ENCODE measurements at regions not wholly inside any gene's neighbourhood (a gene's known extent, or its start where the extent isn't known, plus 50 kb on each side); places are given as distances from the start of the nearest gene placed in this dataset.
"Not testable (repeated sequence)": the region's sequence is repeated elsewhere in the genome, so short reads cannot be mapped to it uniquely, and the experiment has no call there.

- no peak for DNase-seq
Observed at GRCh38 chr11:19628018-19628417, 84.6 kb upstream of the NAV2 start.

GRCh38 chr11:19627566-19627965, 85.1 kb upstream of the NAV2 start:
- DNase-seq: no peak
- intact Hi-C loops (cut with DNase I): no loop called here

More at GRCh38 chr11:19628018-19628417, 84.6 kb upstream of the NAV2 start:
- intact Hi-C loops (cut with DNase I): no loop called here

GRCh38 chr11:19625438-19625837, 87.2 kb upstream of the NAV2 start:
- intact Hi-C loops (cut with DNase I): no loop called here
- DNase-seq: no peak

- intact Hi-C loops (cut with DNase I): no loop called here
- DNase-seq: no peak
Observed at GRCh38 chr11:19617696-19618523, 94.7 kb upstream of the NAV2 start.

GRCh38 chr11:19615341-19616183, 97.1 kb upstream of the NAV2 start:
- DNase-seq: no peak
- intact Hi-C loops (cut with DNase I): no loop called here

- DNase-seq: peak in 1 of 10 donors; percentile 34
- intact Hi-C loops (cut with DNase I): no loop called here
Observed at GRCh38 chr11:19614370-19614940, 98.2 kb upstream of the NAV2 start.

- DNase-seq; intact Hi-C loops (cut with DNase I): not testable (repeated sequence)
Observed at GRCh38 chr11:19612025-19612424, 100.6 kb upstream of the NAV2 start.

GRCh38 chr11:19607656-19608360, 104.8 kb upstream of the NAV2 start:
- DNase-seq: no peak
- intact Hi-C loops (cut with DNase I): no loop called here

- DNase-seq: no peak
- intact Hi-C loops (cut with DNase I): no loop called here
Observed at GRCh38 chr11:19606856-19607655, 105.6 kb upstream of the NAV2 start.

GRCh38 chr11:19605520-19606371, 106.9 kb upstream of the NAV2 start:
- no peak for DNase-seq
- intact Hi-C loops (cut with DNase I): no loop called here

GRCh38 chr11:19604679-19605375, 107.8 kb upstream of the NAV2 start:
- intact Hi-C loops (cut with DNase I): no loop called here
- DNase-seq: no peak

- intact Hi-C loops (cut with DNase I): no loop called here
- no peak for DNase-seq
Observed at GRCh38 chr11:19603771-19604170, 108.9 kb upstream of the NAV2 start.

- intact Hi-C loops (cut with DNase I): no loop called here
- no peak for DNase-seq
Observed at GRCh38 chr11:19602891-19603290, 109.7 kb upstream of the NAV2 start.

- no peak for DNase-seq
- intact Hi-C loops (cut with DNase I): no loop called here
Observed at GRCh38 chr11:19602406-19602805, 110.2 kb upstream of the NAV2 start.

GRCh38 chr11:19601235-19601634, 111.4 kb upstream of the NAV2 start:
- no peak for DNase-seq
- intact Hi-C loops (cut with DNase I): no loop called here

- intact Hi-C loops (cut with DNase I): no loop called here
- DNase-seq: no peak
Observed at GRCh38 chr11:19599681-19600080, 113.0 kb upstream of the NAV2 start.

- no peak for DNase-seq
- intact Hi-C loops (cut with DNase I): no loop called here
Observed at GRCh38 chr11:19598876-19599486, 113.7 kb upstream of the NAV2 start.

- no peak for DNase-seq
Observed at GRCh38 chr11:19598456-19598855, 114.2 kb upstream of the NAV2 start.

More at GRCh38 chr11:19598456-19598855, 114.2 kb upstream of the NAV2 start:
- intact Hi-C loops (cut with DNase I): no loop called here

Data from posterior cingulate gyrus (tissue), 11 donors.